Loucy (cell line): ENCODE measurements at regions not wholly inside any gene's neighbourhood (a gene's known extent, or its start where the extent isn't known, plus 50 kb on each side); places are given as distances from the start of the nearest gene placed in this dataset.

Experiments
- H2AFZ ChIP-seq: fragments of 200-600 bp; sonication (generic); 2 replicates; pipeline ENCODE4 v1.6.0; 2016; ENCODE audit warnings: antibody characterized with exemption, mild to moderate bottlenecking, low read length, moderate library complexity
- H3F3A ChIP-seq: fragments of 200-600 bp; 2 replicates; pipeline ENCODE4 v1.6.0; 2016; ENCODE audit warnings: antibody characterized with exemption, low read depth, mild to moderate bottlenecking
- H3K27me3 ChIP-seq: fragments of 200-600 bp; sonication (generic); 2 replicates; pipeline ENCODE4 v1.6.1; 2014; ENCODE audit warnings: low read length, mild to moderate bottlenecking; ENCODE audit not compliant: insufficient read depth, poor library complexity, severe bottlenecking
- H3K36me3 ChIP-seq: fragments of 200-600 bp; sonication (generic); 2 replicates; pipeline ENCODE4 v1.6.1; 2016; ENCODE audit warnings: low read length; ENCODE audit not compliant: insufficient read depth
- H3K4me1 ChIP-seq: fragments of 200-600 bp; sonication (generic); 2 replicates; pipeline ENCODE4 v1.5.1; 2014; ENCODE audit warnings: low read length, mild to moderate bottlenecking; ENCODE audit not compliant: insufficient read depth, poor library complexity, severe bottlenecking
- H3K4me2 ChIP-seq: fragments of 200-600 bp; sonication (generic); 2 replicates; pipeline ENCODE4 v1.6.0; 2014; ENCODE audit warnings: antibody characterized with exemption, low read length, low read depth, mild to moderate bottlenecking; ENCODE audit not compliant: poor library complexity, severe bottlenecking
- H3K4me3 ChIP-seq: fragments of 200-600 bp; sonication (generic); 2 replicates; pipeline ENCODE4 v1.5.1; 2014; ENCODE audit warnings: low read length, mild to moderate bottlenecking, mixed read lengths; ENCODE audit not compliant: poor library complexity, severe bottlenecking
- H3K79me2 ChIP-seq: fragments of 200-600 bp; sonication (generic); 2 replicates; pipeline ENCODE4 v1.6.1; 2014; ENCODE audit warnings: low read length; ENCODE audit not compliant: insufficient read depth
- H3K9ac ChIP-seq: fragments of 200-600 bp; sonication (generic); 2 replicates; pipeline ENCODE4 v1.6.0; 2014; ENCODE audit warnings: mild to moderate bottlenecking, low read depth, low read length, moderate library complexity; ENCODE audit not compliant: poor library complexity, severe bottlenecking
- H3K9me2 ChIP-seq: fragments of 200-600 bp; sonication (generic); replicated peaks from 2 replicates; pipeline ENCODE4 v1.6.1; 2016; ENCODE audit warnings: low read depth, low read length, mixed read lengths
- H3K9me3 ChIP-seq: fragments of 200-600 bp; sonication (generic); 2 replicates; pipeline ENCODE4 v1.6.1; 2014; ENCODE audit warnings: mild to moderate bottlenecking, antibody characterized with exemption, low read length, low read depth; ENCODE audit not compliant: insufficient read depth
- H4K20me1 ChIP-seq: fragments of 200-600 bp; sonication (generic); 2 replicates; pipeline ENCODE4 v1.6.0; 2014; ENCODE audit warnings: antibody characterized with exemption, low read length, mild to moderate bottlenecking; ENCODE audit not compliant: insufficient read depth, poor library complexity, severe bottlenecking
- EZH2phosphoT487 ChIP-seq: fragments of 200-600 bp; IDR thresholded peaks from 2 replicates; pipeline ENCODE4 v1.6.1; 2018; ENCODE audit warnings: antibody characterized with exemption, mild to moderate bottlenecking, moderate library complexity, borderline replicate concordance
- TF ChIP-seq, protein P1 (sequence below): fragments of 200-600 bp; sonication (generic); conservative IDR thresholded peaks from 2 replicates; pipeline ENCODE4 v1.5.1; 2014; ENCODE audit warnings: mild to moderate bottlenecking, antibody characterized with exemption, low read length

- TF ChIP-seq, protein P1, sequence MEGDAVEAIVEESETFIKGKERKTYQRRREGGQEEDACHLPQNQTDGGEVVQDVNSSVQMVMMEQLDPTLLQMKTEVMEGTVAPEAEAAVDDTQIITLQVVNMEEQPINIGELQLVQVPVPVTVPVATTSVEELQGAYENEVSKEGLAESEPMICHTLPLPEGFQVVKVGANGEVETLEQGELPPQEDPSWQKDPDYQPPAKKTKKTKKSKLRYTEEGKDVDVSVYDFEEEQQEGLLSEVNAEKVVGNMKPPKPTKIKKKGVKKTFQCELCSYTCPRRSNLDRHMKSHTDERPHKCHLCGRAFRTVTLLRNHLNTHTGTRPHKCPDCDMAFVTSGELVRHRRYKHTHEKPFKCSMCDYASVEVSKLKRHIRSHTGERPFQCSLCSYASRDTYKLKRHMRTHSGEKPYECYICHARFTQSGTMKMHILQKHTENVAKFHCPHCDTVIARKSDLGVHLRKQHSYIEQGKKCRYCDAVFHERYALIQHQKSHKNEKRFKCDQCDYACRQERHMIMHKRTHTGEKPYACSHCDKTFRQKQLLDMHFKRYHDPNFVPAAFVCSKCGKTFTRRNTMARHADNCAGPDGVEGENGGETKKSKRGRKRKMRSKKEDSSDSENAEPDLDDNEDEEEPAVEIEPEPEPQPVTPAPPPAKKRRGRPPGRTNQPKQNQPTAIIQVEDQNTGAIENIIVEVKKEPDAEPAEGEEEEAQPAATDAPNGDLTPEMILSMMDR = no peak
- no peak for TF ChIP-seq EZH2phosphoT487
- H3K9me3 ChIP-seq = no peaks in the 10 kb centered on the region
- no peaks in the 10 kb centered on the region for H3K79me2 ChIP-seq
- H3F3A ChIP-seq = no peaks in the 10 kb centered on the region
- H3K36me3 ChIP-seq = no peaks in the 10 kb centered on the region
- no peaks in the 10 kb centered on the region for H4K20me1 ChIP-seq
- no peak overlapping the region for H2AFZ ChIP-seq
- H3K27me3 ChIP-seq = no peaks in the 10 kb centered on the region
- no peaks in the 10 kb centered on the region for H3K4me1 ChIP-seq
- H3K4me2 ChIP-seq = no peak overlapping the region
- no peak overlapping the region for H3K9ac ChIP-seq
- no peak overlapping the region for H3K4me3 ChIP-seq
- H3K9me2 ChIP-seq = no peaks in the 10 kb centered on the region
Observed at GRCh38 chr11:27216270-27217149, 146.5 kb downstream of the CCDC34 start.

- H3K79me2 ChIP-seq = no peaks in the 10 kb centered on the region
- no peak overlapping the region for H3K4me2 ChIP-seq
- no peak overlapping the region for H2AFZ ChIP-seq
- no peaks in the 10 kb centered on the region for H3K27me3 ChIP-seq
- H3K9me3 ChIP-seq = no peaks in the 10 kb centered on the region
- no peak overlapping the region for H3K4me3 ChIP-seq
- H3K4me1 ChIP-seq = no peaks in the 10 kb centered on the region
- no peaks in the 10 kb centered on the region for H3K36me3 ChIP-seq
- H3K9ac ChIP-seq = no peak overlapping the region
- TF ChIP-seq EZH2phosphoT487 = no peak
- TF ChIP-seq, protein P1 = no peak
- H3K9me2 ChIP-seq = no peaks in the 10 kb centered on the region
- no peaks in the 10 kb centered on the region for H4K20me1 ChIP-seq
- H3F3A ChIP-seq = no peaks in the 10 kb centered on the region
Observed at GRCh38 chr11:27215471-27216269, 147.3 kb downstream of the CCDC34 start.

DNA sequence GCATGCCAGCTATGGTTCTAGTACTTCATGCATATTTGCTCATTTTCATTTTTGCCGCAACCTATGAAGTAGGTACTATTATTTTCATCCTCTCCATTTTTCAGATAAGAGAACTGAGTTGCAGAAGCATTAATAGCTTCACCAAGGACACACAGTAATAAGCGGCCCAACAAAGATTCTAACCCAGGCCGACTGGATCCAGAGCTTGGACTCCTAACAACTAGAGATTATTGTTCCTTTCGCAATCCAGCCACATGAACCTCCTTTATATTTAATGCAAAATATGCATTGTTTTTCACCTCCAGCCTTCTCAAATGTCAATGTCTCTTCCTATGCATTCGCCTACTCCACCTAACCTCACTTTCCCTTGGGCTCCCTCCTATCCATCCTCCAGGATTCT lies 148.3 kb downstream of the CCDC34 start:
- Histone ChIP-seq H3K79me2 (no peaks in the 10 kb centered on the region), H3K9ac (no peak overlapping the region), H3F3A (no peaks in the 10 kb centered on the region), H3K4me2 (no peak overlapping the region), H3K27me3 (no peaks in the 10 kb centered on the region), H3K4me3 (no peak overlapping the region), H3K9me2 (no peaks in the 10 kb centered on the region), H4K20me1 (no peaks in the 10 kb centered on the region), H3K4me1 (peaks cover 1% of the 10 kb centered on the region), H2AFZ (no peak overlapping the region), H3K9me3 (no peaks in the 10 kb centered on the region), H3K36me3 (no peaks in the 10 kb centered on the region)
- no peak for TF ChIP-seq EZH2phosphoT487
- TF ChIP-seq, protein P1 = no peak
